Right atrium auricular region (tissue), 2 donors: ENCODE measurements at regions not wholly inside any gene's neighbourhood (a gene's known extent, or its start where the extent isn't known, plus 50 kb on each side); places are given as distances from the start of the nearest gene placed in this dataset.

Source experiments
- DNase-seq: peaks from one replicate; pipeline ENCODE4 v3.0.0-alpha.2; 2019; ENCODE audit warnings: low spot score
- H3K27ac ChIP-seq, 2 donors: fragments of 200-600 bp; sonication (generic); 1 replicate in 1 of 2; 2 replicates in 1 of 2; pipeline ENCODE4 v1.5.1; 2016 to 2019
- H3K27me3 ChIP-seq, 2 donors: fragments of 200-600 bp; sonication (generic); one replicate each; pipeline versions ENCODE4 v1.5.1 to v1.6.0; 2017 to 2019
- H3K36me3 ChIP-seq: fragments of 200-600 bp; sonication (generic); one replicate; pipeline ENCODE4 v1.5.1; 2016
- H3K4me1 ChIP-seq, 2 donors: fragments of 200-600 bp; sonication (generic); one replicate each; pipeline versions ENCODE4 v1.5.1 to v1.6.0; 2017 to 2019
- H3K4me3 ChIP-seq, 2 donors: fragments of 200-600 bp; sonication (generic); 1 replicate in 1 of 2; 2 replicates in 1 of 2; pipeline ENCODE4 v1.5.1; 2017 to 2019; ENCODE audit warnings: mild to moderate bottlenecking in 1 of 2, moderate library complexity in 1 of 2
- H3K9me3 ChIP-seq, 2 donors: fragments of 200-600 bp; sonication (generic); one replicate each; pipeline ENCODE4 v1.5.1; 2019
- TF ChIP-seq, protein P1 (sequence below), 2 donors: fragments of 200-600 bp; sonication (generic); IDR thresholded peaks; one replicate each; pipeline ENCODE4 v1.5.1; 2019; ENCODE audit warnings: antibody characterized with exemption in 2 of 2

GRCh38 chr7:54814401-54814800, 55.4 kb upstream of the SEC61G start:
- DNase-seq: no peak
- Histone ChIP-seq H3K36me3 (no peaks in the 10 kb centered on the region), H3K27me3 (no peaks in the 10 kb centered on the region), H3K4me1 (peaks cover 0 to 6% of the 10 kb centered on the region in 2 donors), H3K9me3 (no peaks in the 10 kb centered on the region), H3K27ac (no peak overlapping the region), H3K4me3 (no peak overlapping the region)
- TF ChIP-seq, protein P1, sequence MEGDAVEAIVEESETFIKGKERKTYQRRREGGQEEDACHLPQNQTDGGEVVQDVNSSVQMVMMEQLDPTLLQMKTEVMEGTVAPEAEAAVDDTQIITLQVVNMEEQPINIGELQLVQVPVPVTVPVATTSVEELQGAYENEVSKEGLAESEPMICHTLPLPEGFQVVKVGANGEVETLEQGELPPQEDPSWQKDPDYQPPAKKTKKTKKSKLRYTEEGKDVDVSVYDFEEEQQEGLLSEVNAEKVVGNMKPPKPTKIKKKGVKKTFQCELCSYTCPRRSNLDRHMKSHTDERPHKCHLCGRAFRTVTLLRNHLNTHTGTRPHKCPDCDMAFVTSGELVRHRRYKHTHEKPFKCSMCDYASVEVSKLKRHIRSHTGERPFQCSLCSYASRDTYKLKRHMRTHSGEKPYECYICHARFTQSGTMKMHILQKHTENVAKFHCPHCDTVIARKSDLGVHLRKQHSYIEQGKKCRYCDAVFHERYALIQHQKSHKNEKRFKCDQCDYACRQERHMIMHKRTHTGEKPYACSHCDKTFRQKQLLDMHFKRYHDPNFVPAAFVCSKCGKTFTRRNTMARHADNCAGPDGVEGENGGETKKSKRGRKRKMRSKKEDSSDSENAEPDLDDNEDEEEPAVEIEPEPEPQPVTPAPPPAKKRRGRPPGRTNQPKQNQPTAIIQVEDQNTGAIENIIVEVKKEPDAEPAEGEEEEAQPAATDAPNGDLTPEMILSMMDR (IDR thresholded peaks at IDR 0.05): no peak

DNA sequence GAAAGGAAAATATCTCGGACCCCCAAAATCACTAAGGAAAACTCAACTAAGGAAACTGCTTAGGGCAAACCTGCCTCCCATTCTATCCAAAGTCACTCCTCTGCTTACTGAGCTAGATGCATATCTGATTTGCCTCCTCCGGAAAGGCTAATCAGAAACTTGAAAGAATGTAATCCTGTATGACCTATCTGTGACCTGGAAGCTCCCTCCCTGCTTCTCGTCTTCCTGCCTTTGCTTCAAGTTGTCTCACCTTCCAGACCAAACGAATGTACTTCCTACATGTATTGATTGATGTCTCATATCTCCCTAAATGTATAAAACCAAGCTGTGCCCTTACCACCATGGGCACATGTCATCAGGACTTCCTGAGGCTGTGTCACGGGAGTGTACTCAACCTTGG, 58.1 kb upstream of the SEC61G start:
- H3K4me1 ChIP-seq: no peaks in the 10 kb centered on the region
- TF ChIP-seq, protein P1 (IDR thresholded peaks at IDR 0.05): no peak
- H3K36me3 ChIP-seq: no peaks in the 10 kb centered on the region
- H3K9me3 ChIP-seq: no peaks in the 10 kb centered on the region
- H3K4me3 ChIP-seq: no peak overlapping the region
- H3K27ac ChIP-seq: no peak overlapping the region
- H3K27me3 ChIP-seq: no peaks in the 10 kb centered on the region
- DNase-seq: no peak

DNA sequence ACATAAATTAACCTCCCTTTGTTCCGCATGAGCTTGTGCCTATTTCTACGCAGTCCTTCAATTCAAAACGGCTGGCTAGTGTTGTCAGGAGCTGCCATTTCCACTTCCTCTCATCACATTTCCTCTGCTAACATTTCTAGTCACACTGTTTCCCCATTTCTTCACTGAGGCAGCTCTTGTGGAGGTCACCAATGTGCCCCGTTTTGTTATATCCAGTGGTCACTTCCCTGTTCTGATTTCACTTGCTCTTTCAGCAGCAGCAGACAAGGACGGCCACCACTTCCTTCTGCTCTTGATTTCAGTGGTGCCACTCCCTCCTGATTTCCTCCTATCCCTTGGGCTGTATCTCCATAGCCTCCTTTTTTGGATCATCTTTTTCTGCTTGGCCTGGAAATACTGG, 64.8 kb upstream of the SEC61G start:
- H3K4me3 ChIP-seq: no peak overlapping the region
- no peaks in the 10 kb centered on the region for H3K27me3 ChIP-seq
- DNase-seq: no peak
- no peaks in the 10 kb centered on the region for H3K9me3 ChIP-seq
- TF ChIP-seq, protein P1 (IDR thresholded peaks at IDR 0.05): no peak
- H3K27ac ChIP-seq: no peak overlapping the region
- no peaks in the 10 kb centered on the region for H3K36me3 ChIP-seq
- no peaks in the 10 kb centered on the region for H3K4me1 ChIP-seq

DNA sequence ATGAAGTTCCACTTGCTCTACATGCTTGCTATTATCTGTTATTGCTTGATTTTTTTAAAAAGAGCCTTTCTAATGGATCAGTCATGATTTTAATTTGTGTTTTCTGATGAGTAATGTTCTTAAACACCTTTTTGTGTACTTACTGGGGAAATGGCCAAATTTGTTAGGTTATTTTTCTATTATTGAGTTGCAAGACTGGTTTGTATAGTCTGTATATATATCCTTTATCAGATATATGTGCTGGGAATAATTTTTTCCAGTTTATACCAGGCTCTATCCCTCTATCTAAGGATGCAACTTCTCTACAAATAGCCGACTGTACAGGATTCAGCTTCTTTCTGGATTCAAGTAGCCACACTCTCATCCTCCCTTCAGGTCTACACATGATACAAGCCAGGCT, 65.6 kb upstream of the SEC61G start:
- no peak for DNase-seq
- H3K36me3 ChIP-seq: no peaks in the 10 kb centered on the region
- no peaks in the 10 kb centered on the region for H3K27me3 ChIP-seq
- no peak overlapping the region for H3K27ac ChIP-seq
- H3K4me3 ChIP-seq: no peak overlapping the region
- H3K4me1 ChIP-seq: no peaks in the 10 kb centered on the region
- TF ChIP-seq, protein P1 (IDR thresholded peaks at IDR 0.05): no peak
- H3K9me3 ChIP-seq: no peaks in the 10 kb centered on the region

GRCh38 chr7:54825368-54825767, 66.4 kb upstream of the SEC61G start:
- Histone ChIP-seq H3K4me3 (no peak overlapping the region), H3K4me1 (no peaks in the 10 kb centered on the region), H3K36me3 (no peaks in the 10 kb centered on the region), H3K27ac (no peak overlapping the region), H3K9me3 (no peaks in the 10 kb centered on the region), H3K27me3 (no peaks in the 10 kb centered on the region)
- DNase-seq: no peak
- TF ChIP-seq, protein P1 (IDR thresholded peaks at IDR 0.05): no peak

DNA sequence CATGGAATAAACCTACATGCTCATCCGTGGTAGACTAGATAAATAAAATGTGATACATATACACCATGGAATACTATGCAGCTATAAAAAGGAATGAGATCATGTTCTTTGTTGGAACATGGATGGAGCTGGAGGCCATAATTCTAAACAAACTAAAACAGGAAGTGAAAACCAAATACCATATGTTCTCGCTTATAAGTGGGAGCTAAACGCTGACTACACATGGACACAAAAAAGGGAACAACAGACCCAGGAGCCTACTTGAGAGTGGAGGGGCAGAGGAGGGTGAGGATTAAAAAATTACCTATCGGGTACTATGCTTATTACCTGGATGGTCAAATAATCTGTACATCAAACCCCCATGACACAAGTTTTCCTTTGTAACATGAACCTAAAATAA, 68.7 kb upstream of the SEC61G start:
- DNase-seq: no peak
- Histone ChIP-seq H3K9me3 (no peaks in the 10 kb centered on the region), H3K4me3 (no peak overlapping the region), H3K27ac (no peak overlapping the region), H3K4me1 (no peaks in the 10 kb centered on the region), H3K27me3 (no peaks in the 10 kb centered on the region), H3K36me3 (no peaks in the 10 kb centered on the region)
- TF ChIP-seq, protein P1 (IDR thresholded peaks at IDR 0.05): no peak
